GM12878 (cell line): ENCODE measurements at regions not wholly inside any gene's neighbourhood (a gene's known extent, or its start where the extent isn't known, plus 50 kb on each side); places are given as distances from the start of the nearest gene placed in this dataset.

Experiments
- ATAC-seq: fragments of 200-7000 bp; cut with Tn5 transposase; 3 replicates; pipeline ENCODE4 v1.9.1; 2020; ENCODE audit warnings: mild to moderate bottlenecking, moderate library complexity
- BruUV-seq: library from RNA; stranded (reverse); fragments of 400-500 nt; replicated peaks from 2 replicates; lab custom pipeline; 2021; lab: Mats Ljungman, UMichigan
- CTCF ChIA-PET: fragments of 300-600 bp; sonication (Branson Sonifier 250); formaldehyde crosslinking; extraction: SDS; loops from one replicate; lab custom pipeline; 2021; ENCODE audit warnings: inconsistent platforms; lab: Yijun Ruan, JAX
- POLR2A ChIA-PET: fragments of 350-600 bp; formaldehyde crosslinking; extraction: SDS; loops from one replicate; lab custom pipeline; 2021; ENCODE audit warnings: inconsistent platforms; lab: Charles Lee
- RAD21 ChIA-PET: fragments of 300-600 bp; sonication (Branson Sonifier 250); formaldehyde crosslinking; loops from one replicate; lab custom pipeline; 2023; ENCODE audit warnings: antibody characterized with exemption; ENCODE audit not compliant: unreplicated experiment; lab: Charles Lee
- SMC1A ChIA-PET: fragments of 300-600 bp; sonication (Branson Sonifier 250); formaldehyde crosslinking; loops from one replicate; lab custom pipeline; 2023; ENCODE audit not compliant: unreplicated experiment, uncharacterized antibody; lab: Charles Lee
- DNase-seq: peaks from one replicate; pipeline ENCODE4 v3.0.0-alpha.2; 2011; ENCODE audit warnings: low read depth, low spot score
- FAIRE-seq: peaks from 3 replicates; lab custom pipeline; 2011; peaks lifted over from hg19 to GRCh38; lab: Jason Lieb, UNC
- H2AFZ ChIP-seq: 2 replicates; pipeline ENCODE4 v1.6.0; 2011; ENCODE audit warnings: low read depth, low read length, control low read depth; ENCODE audit not compliant: control insufficient read depth
- H3K27ac ChIP-seq: 2 replicates; pipeline ENCODE4 v1.5.1; 2011; ENCODE audit warnings: control low read depth; ENCODE audit not compliant: control insufficient read depth, insufficient read depth
- H3K27me3 ChIP-seq, 2 experiments: replicated peaks in 1 of 2; 2 replicates each; pipeline versions ENCODE4 v1.6.0 to v1.6.1; 2011; ENCODE audit warnings: low read length in 1 of 2; ENCODE audit not compliant: control insufficient read depth in 2 of 2, insufficient read depth in 2 of 2
- H3K36me3 ChIP-seq, 2 experiments: 2 replicates each; pipeline ENCODE4 v1.5.1; 2011; ENCODE audit warnings: low read length in 1 of 2; ENCODE audit not compliant: control insufficient read depth in 2 of 2, insufficient read depth in 2 of 2
- H3K4me1 ChIP-seq: 2 replicates; pipeline ENCODE4 v1.6.1; 2011; ENCODE audit warnings: mild to moderate bottlenecking, low read length, moderate library complexity, mixed read lengths; ENCODE audit not compliant: control insufficient read depth, insufficient read depth
- H3K4me2 ChIP-seq: 2 replicates; pipeline ENCODE4 v1.6.0; 2011; ENCODE audit warnings: control low read depth; ENCODE audit not compliant: control insufficient read depth, insufficient read depth
- H3K4me3 ChIP-seq: fragments of 200-600 bp; sonication (generic); 2 replicates; pipeline ENCODE4 v1.5.1; 2016
- H3K79me2 ChIP-seq: 2 replicates; pipeline ENCODE4 v1.6.0; 2011; ENCODE audit warnings: low read length; ENCODE audit not compliant: control insufficient read depth, insufficient read depth
- H3K9ac ChIP-seq: 2 replicates; pipeline ENCODE4 v1.8.0; 2011; ENCODE audit warnings: low read length, control low read depth, mixed read lengths; ENCODE audit not compliant: control insufficient read depth, insufficient read depth
- H3K9me3 ChIP-seq: replicated peaks from 3 replicates; pipeline ENCODE4 v1.5.1; 2011; ENCODE audit warnings: mild to moderate bottlenecking, low read length; ENCODE audit not compliant: control insufficient read depth, insufficient read depth
- H4K20me1 ChIP-seq: 2 replicates; pipeline ENCODE4 v1.6.0; 2011; ENCODE audit not compliant: control insufficient read depth, insufficient read depth
- CEBPZ ChIP-seq: fragments of 150-350 bp; IDR thresholded peaks from 2 replicates; pipeline ENCODE4 v1.6.1; 2016; ENCODE audit warnings: low read depth, low read length
- FOS ChIP-seq: IDR thresholded peaks from 3 replicates; pipeline ENCODE4 v1.6.1; 2011; ENCODE audit warnings: borderline replicate concordance; ENCODE audit not compliant: insufficient read length; ENCODE audit errors: extremely low read depth
- FOXK2 ChIP-seq: fragments of 450-650 bp; IDR thresholded peaks from 2 replicates; pipeline ENCODE4 v1.6.1; 2017; ENCODE audit warnings: mild to moderate bottlenecking, moderate library complexity
- NFYA ChIP-seq: IDR thresholded peaks from 2 replicates; pipeline ENCODE4 v1.6.1; 2011; ENCODE audit warnings: low read depth, mild to moderate bottlenecking, low read length, improper control_type of control experiment, borderline replicate concordance
- NFYB ChIP-seq: IDR thresholded peaks from 2 replicates; pipeline ENCODE4 v1.6.1; 2011; ENCODE audit warnings: low read depth, mild to moderate bottlenecking, low read length, improper control_type of control experiment, moderate library complexity; ENCODE audit not compliant: insufficient read depth
- NR2F1 ChIP-seq: fragments of 450-650 bp; conservative IDR thresholded peaks from 2 replicates; pipeline ENCODE4 v1.6.1; 2017; ENCODE audit warnings: mild to moderate bottlenecking
- PAX8 ChIP-seq: fragments of 450-650 bp; IDR thresholded peaks from 2 replicates; pipeline ENCODE4 v1.6.1; 2017; ENCODE audit warnings: mild to moderate bottlenecking, moderate library complexity
- POLR2A ChIP-seq: IDR thresholded peaks from 2 replicates; pipeline ENCODE4 v1.6.1; 2011; ENCODE audit warnings: low read depth, mild to moderate bottlenecking, low read length
- POLR2AphosphoS5 ChIP-seq: IDR thresholded peaks from 2 replicates; pipeline ENCODE4 v1.6.1; 2011; ENCODE audit warnings: mild to moderate bottlenecking, low read length, inconsistent platforms
- POU2F2 ChIP-seq: IDR thresholded peaks from 3 replicates; pipeline ENCODE4 v1.6.1; 2011; ENCODE audit warnings: low read depth, mild to moderate bottlenecking, low read length, borderline replicate concordance
- RAD21 ChIP-seq: IDR thresholded peaks from 2 replicates; pipeline ENCODE4 v1.6.1; 2011; ENCODE audit warnings: mild to moderate bottlenecking, low read depth, low read length, moderate library complexity; ENCODE audit not compliant: insufficient read depth
- RAD51 ChIP-seq: fragments of 450-650 bp; IDR thresholded peaks from 2 replicates; pipeline ENCODE4 v1.6.1; 2016; ENCODE audit warnings: moderate library complexity, mild to moderate bottlenecking, inconsistent platforms
- RBBP5 ChIP-seq: fragments of 200-600 bp; sonication (generic); conservative IDR thresholded peaks from 2 replicates; pipeline ENCODE4 v1.6.1; 2016
- REST ChIP-seq: IDR thresholded peaks from 2 replicates; pipeline ENCODE4 v1.6.1; 2012; ENCODE audit warnings: mild to moderate bottlenecking, low read depth, low read length
- SREBF2 ChIP-seq: IDR thresholded peaks from 2 replicates; pipeline ENCODE4 v1.6.1; 2012; ENCODE audit warnings: mild to moderate bottlenecking, low read length
- SRF ChIP-seq, 2 experiments: IDR thresholded peaks; 2 replicates each; pipeline ENCODE4 v1.6.1; 2011; ENCODE audit warnings: low read depth in 2 of 2, low read length in 2 of 2, mild to moderate bottlenecking in 1 of 2, moderate library complexity in 1 of 2
- SUPT20H ChIP-seq: IDR thresholded peaks from 2 replicates; pipeline ENCODE4 v1.6.1; 2011; ENCODE audit warnings: low read depth, mild to moderate bottlenecking, low read length, moderate library complexity, borderline replicate concordance; ENCODE audit not compliant: control insufficient read depth
- TCF12 ChIP-seq: IDR thresholded peaks from 2 replicates; pipeline ENCODE4 v1.6.1; 2011; ENCODE audit warnings: low read depth, mild to moderate bottlenecking, low read length
- ZBED1 ChIP-seq: IDR thresholded peaks from 2 replicates; pipeline ENCODE4 v1.6.1; 2016; ENCODE audit warnings: borderline replicate concordance
- ZNF274 ChIP-seq: IDR thresholded peaks from one replicate; pipeline ENCODE4 v1.8.0; 2011; ENCODE audit not compliant: insufficient read length, insufficient read depth
- WGBS: methylation state at CpG from one replicate; pipeline ENCODE4 v1.1.6; 2016; ENCODE audit warnings: low lambda C conversion rate; ENCODE audit not compliant: insufficient replicate concordance, insufficient coverage; ENCODE audit errors: missing lambda C conversion rate; 5-methylcytosine and 5-hydroxymethylcytosine counted together
- in situ Hi-C: fragments of 300-500 bp; cut with MboI; formaldehyde crosslinking; loops from 9 replicates; pipeline ENCODE4 v1.14.3; 2018; ENCODE audit warnings: mixed read lengths
- intact Hi-C: fragments of 100-400 bp; cut with micrococcal nuclease; formaldehyde crosslinking; loops from one replicate; pipeline ENCODE4 v1.14.2; 2022; ENCODE audit not compliant: unreplicated experiment

- no peaks in the 10 kb centered on the region for H4K20me1 ChIP-seq
- DNase-seq: no peak
- 67% methylated on average over 1 of the region's 1 CpG for WGBS
- no peak for FAIRE-seq
- RAD21 ChIA-PET: no interaction called here
- H3K4me1 ChIP-seq: no peaks in the 10 kb centered on the region
- SMC1A ChIA-PET: interaction anchor here (0.7 kb wide), 2 partner anchors 108 to 211 kb away, joined by 3 read pairs; no protein-coding TSS in a partner anchor
- no peak overlapping the region for H2AFZ ChIP-seq
- no TSS peak for BruUV-seq
- H3K4me3 ChIP-seq: no peak overlapping the region
- TF ChIP-seq POLR2AphosphoS5: no peak
- TF ChIP-seq FOXK2: no peak
- no peak for TF ChIP-seq CEBPZ
- TF ChIP-seq NR2F1: no peak
- no peak for TF ChIP-seq ZNF274
- TF ChIP-seq REST: no peak
- no peak for TF ChIP-seq SREBF2
- no peak for TF ChIP-seq ZBED1
- no peak for TF ChIP-seq RAD51
- TF ChIP-seq PAX8: no peak
- no peak for TF ChIP-seq RAD21
- no peak for TF ChIP-seq POU2F2
- TF ChIP-seq RBBP5: no peak
- TF ChIP-seq NFYB: no peak
- TF ChIP-seq SUPT20H: no peak
- TF ChIP-seq POLR2A: no peak
- TF ChIP-seq NFYA: no peak
- TF ChIP-seq SRF (IDR thresholded peaks at IDR 0.05; ENCODE audit: low read depth in 2 of 2, low read length in 2 of 2): no peak
- no peak for TF ChIP-seq FOS
- TF ChIP-seq TCF12: no peak
- no peak overlapping the region for H3K27ac ChIP-seq
- H3K36me3 ChIP-seq: no peaks in the 10 kb centered on the region
- no peaks in the 10 kb centered on the region for H3K9me3 ChIP-seq
- no peak overlapping the region for H3K9ac ChIP-seq
- H3K27me3 ChIP-seq: no peaks in the 10 kb centered on the region
- H3K4me2 ChIP-seq: no peak overlapping the region
- no peaks in the 10 kb centered on the region for H3K79me2 ChIP-seq
- CTCF ChIA-PET: no interaction called here
- intact Hi-C loops (no loop called here), in situ Hi-C loops (no loop called here)
- POLR2A ChIA-PET: no interaction called here
- no peak for ATAC-seq
Measured at GRCh38 chr7:131272086-131272485, 55.6 kb upstream of the MKLN1 start.
